Activated CD4-positive, alpha-beta T cell treated with anti-CD3 and anti-CD28 coated beads for 36 hours (primary cell): ENCODE measurements at regions not wholly inside any gene's neighbourhood (a gene's known extent, or its start where the extent isn't known, plus 50 kb on each side); places are given as distances from the start of the nearest gene placed in this dataset.

Experiments used
- ATAC-seq: fragments of 200-7000 bp; cut with Tn5 transposase; one replicate; pipeline ENCODE4 v1.10.0; 2021; ENCODE audit warnings: mild to moderate bottlenecking, moderate library complexity
- CTCF ChIA-PET: fragments of 350-600 bp; sonication (Branson Sonifier 250); formaldehyde crosslinking; loops from one replicate; lab custom pipeline; 2021; ENCODE audit warnings: antibody characterized with exemption; lab: Charles Lee
- POLR2A ChIA-PET: fragments of 350-600 bp; sonication (Branson Sonifier 250); formaldehyde crosslinking; loops from one replicate; lab custom pipeline; 2021; ENCODE audit warnings: antibody characterized with exemption, inconsistent platforms; lab: Charles Lee
- DNase-seq: peaks from one replicate; pipeline ENCODE4 v3.0.0-alpha.2; 2020
- H3K27ac Mint-ChIP-seq: one replicate; pipeline ENCODE4 v1.8.0; 2021; ENCODE audit warnings: mixed read lengths
- H3K27me3 Mint-ChIP-seq: one replicate; pipeline ENCODE4 v1.8.0; 2021; ENCODE audit warnings: mixed read lengths
- H3K36me3 Mint-ChIP-seq: one replicate; pipeline ENCODE4 v1.8.0; 2021; ENCODE audit warnings: low read depth, mixed read lengths
- H3K4me1 Mint-ChIP-seq: one replicate; pipeline ENCODE4 v1.8.0; 2021; ENCODE audit warnings: mixed read lengths
- H3K4me3 Mint-ChIP-seq: one replicate; pipeline ENCODE4 v1.8.0; 2021; ENCODE audit warnings: mild to moderate bottlenecking, moderate library complexity, mixed read lengths
- H3K9me3 Mint-ChIP-seq: one replicate; pipeline ENCODE4 v1.8.0; 2021; ENCODE audit warnings: low read depth, mixed read lengths
- intact Hi-C, 2 experiments: fragments of 100-400 bp; cut with DNase I in 1 of 2; cut with micrococcal nuclease in 1 of 2; formaldehyde crosslinking; loops; one replicate each; pipeline versions ENCODE4 v1.14.2 to v1.15.1; 2022 to 2024; cut with DNase I, micrococcal nuclease

GRCh38 chr12:77678621-77679020 lies 152.1 kb upstream of the NAV3 start:
- ChIA-PET POLR2A (no interaction called here), CTCF (no interaction called here)
- no peak overlapping the region for H3K4me3 Mint-ChIP-seq
- DNase-seq (no peak), ATAC-seq (no peak)
- H3K27ac Mint-ChIP-seq, result no peak overlapping the region
- no peaks in the 10 kb centered on the region for H3K27me3 Mint-ChIP-seq
- peaks cover 5% of the 10 kb centered on the region for H3K9me3 Mint-ChIP-seq
- intact Hi-C loops, result no loop called here
- no peaks in the 10 kb centered on the region for H3K4me1 Mint-ChIP-seq
- no peaks in the 10 kb centered on the region for H3K36me3 Mint-ChIP-seq

- ChIA-PET POLR2A (no interaction called here), CTCF (no interaction called here)
- Mint-ChIP-seq H3K4me3 (no peak overlapping the region), H3K36me3 (no peaks in the 10 kb centered on the region), H3K27me3 (no peaks in the 10 kb centered on the region), H3K4me1 (no peaks in the 10 kb centered on the region), H3K9me3 (peaks cover 6% of the 10 kb centered on the region), H3K27ac (no peak overlapping the region)
- no peak for DNase-seq
- no peak for ATAC-seq
- intact Hi-C loops, result no loop called here
Measured at GRCh38 chr12:77667101-77667500, 163.6 kb upstream of the NAV3 start.

GRCh38 chr12:77648716-77649115 lies 182.0 kb upstream of the NAV3 start:
- intact Hi-C loops, result no loop called here
- H3K9me3 Mint-ChIP-seq, result peaks cover 2% of the 10 kb centered on the region
- DNase-seq (no peak), ATAC-seq (no peak)
- CTCF ChIA-PET, result no interaction called here
- H3K36me3 Mint-ChIP-seq, result no peaks in the 10 kb centered on the region
- no peak overlapping the region for H3K27ac Mint-ChIP-seq
- H3K27me3 Mint-ChIP-seq, result no peaks in the 10 kb centered on the region
- H3K4me1 Mint-ChIP-seq, result no peaks in the 10 kb centered on the region
- no peak overlapping the region for H3K4me3 Mint-ChIP-seq
- POLR2A ChIA-PET, result no interaction called here

- POLR2A ChIA-PET, result no interaction called here
- Mint-ChIP-seq H3K36me3 (no peaks in the 10 kb centered on the region), H3K4me3 (no peak overlapping the region)
Measured at GRCh38 chr12:77645966-77646598, 184.6 kb upstream of the NAV3 start.

GRCh38 chr12:77644915-77645605 lies 185.6 kb upstream of the NAV3 start:
- ATAC-seq (no peak), DNase-seq (no peak)
- no peaks in the 10 kb centered on the region for H3K27me3 Mint-ChIP-seq
- intact Hi-C loops, result no loop called here
- H3K27ac Mint-ChIP-seq, result no peak overlapping the region
- H3K4me1 Mint-ChIP-seq, result no peaks in the 10 kb centered on the region
- H3K4me3 Mint-ChIP-seq, result no peak overlapping the region
- H3K36me3 Mint-ChIP-seq, result no peaks in the 10 kb centered on the region
- CTCF ChIA-PET, result no interaction called here
- H3K9me3 Mint-ChIP-seq, result peaks cover 2% of the 10 kb centered on the region
- POLR2A ChIA-PET, result no interaction called here

More at GRCh38 chr12:77645966-77646598, 184.6 kb upstream of the NAV3 start:
- Mint-ChIP-seq H3K9me3 (peaks cover 2% of the 10 kb centered on the region), H3K4me1 (no peaks in the 10 kb centered on the region), H3K27ac (no peak overlapping the region), H3K27me3 (no peaks in the 10 kb centered on the region)
- intact Hi-C loops, result no loop called here
- CTCF ChIA-PET, result no interaction called here
- ATAC-seq (no peak), DNase-seq (no peak)

GRCh38 chr12:77642246-77642645 lies 188.4 kb upstream of the NAV3 start:
- ChIA-PET POLR2A (no interaction called here), CTCF (interaction anchor here (0.7 kb wide), 1 partner anchor 69 kb away, joined by 3 read pairs; no protein-coding TSS in a partner anchor)
- DNase-seq, result no peak
- Mint-ChIP-seq H3K27me3 (no peaks in the 10 kb centered on the region), H3K36me3 (no peaks in the 10 kb centered on the region), H3K4me1 (no peaks in the 10 kb centered on the region), H3K4me3 (no peak overlapping the region), H3K27ac (no peak overlapping the region), H3K9me3 (no peaks in the 10 kb centered on the region)
- no peak for ATAC-seq
- intact Hi-C loops, result no loop called here

GRCh38 chr12:77640356-77640755 lies 190.3 kb upstream of the NAV3 start:
- CTCF ChIA-PET, result no interaction called here
- H3K4me3 Mint-ChIP-seq, result no peak overlapping the region

GRCh38 chr12:77630790-77631445 lies 199.8 kb upstream of the NAV3 start:
- ATAC-seq (no peak), DNase-seq (no peak)
- Mint-ChIP-seq H3K4me1 (no peaks in the 10 kb centered on the region), H3K27me3 (no peaks in the 10 kb centered on the region), H3K27ac (no peak overlapping the region), H3K9me3 (peaks cover 6% of the 10 kb centered on the region), H3K4me3 (no peak overlapping the region), H3K36me3 (no peaks in the 10 kb centered on the region)
- CTCF ChIA-PET, result no interaction called here
- intact Hi-C loops, result no loop called here
- POLR2A ChIA-PET, result no interaction called here

More at GRCh38 chr12:77640356-77640755, 190.3 kb upstream of the NAV3 start:
- no peak for DNase-seq
- POLR2A ChIA-PET, result no interaction called here
- no peak for ATAC-seq
- no peaks in the 10 kb centered on the region for H3K27me3 Mint-ChIP-seq
- intact Hi-C loops, result no loop called here
- H3K27ac Mint-ChIP-seq, result no peak overlapping the region
- no peaks in the 10 kb centered on the region for H3K4me1 Mint-ChIP-seq
- peaks cover 2% of the 10 kb centered on the region for H3K9me3 Mint-ChIP-seq
- no peaks in the 10 kb centered on the region for H3K36me3 Mint-ChIP-seq

- ChIA-PET POLR2A (no interaction called here), CTCF (interaction anchor here (0.6 kb wide), 1 partner anchor 322 kb away, joined by 4 read pairs; no protein-coding TSS in a partner anchor)
- intact Hi-C loops, result no loop called here
- H3K4me3 Mint-ChIP-seq, result no peak overlapping the region
- no peaks in the 10 kb centered on the region for H3K36me3 Mint-ChIP-seq
- ATAC-seq, result no peak
- H3K27me3 Mint-ChIP-seq, result no peaks in the 10 kb centered on the region
- no peaks in the 10 kb centered on the region for H3K4me1 Mint-ChIP-seq
- H3K9me3 Mint-ChIP-seq, result peaks cover 6% of the 10 kb centered on the region
- H3K27ac Mint-ChIP-seq, result no peak overlapping the region
- no peak for DNase-seq
Measured at GRCh38 chr12:77630344-77630743, 200.3 kb upstream of the NAV3 start.

GRCh38 chr12:77629141-77629540 lies 201.6 kb upstream of the NAV3 start:
- Mint-ChIP-seq H3K9me3 (peaks cover 8% of the 10 kb centered on the region), H3K36me3 (no peaks in the 10 kb centered on the region), H3K27ac (no peak overlapping the region), H3K4me3 (no peak overlapping the region), H3K4me1 (no peaks in the 10 kb centered on the region), H3K27me3 (no peaks in the 10 kb centered on the region)
- ChIA-PET CTCF (no interaction called here), POLR2A (no interaction called here)
- ATAC-seq, result no peak
- intact Hi-C loops, result no loop called here
- DNase-seq, result no peak

- peaks cover 10% of the 10 kb centered on the region for H3K9me3 Mint-ChIP-seq
- no peak overlapping the region for H3K4me3 Mint-ChIP-seq
- no peaks in the 10 kb centered on the region for H3K36me3 Mint-ChIP-seq
- POLR2A ChIA-PET, result no interaction called here
- no peak for ATAC-seq
- CTCF ChIA-PET, result no interaction called here
- H3K4me1 Mint-ChIP-seq, result no peaks in the 10 kb centered on the region
- H3K27me3 Mint-ChIP-seq, result no peaks in the 10 kb centered on the region
- H3K27ac Mint-ChIP-seq, result no peak overlapping the region
- no peak for DNase-seq
- intact Hi-C loops, result no loop called here
Measured at GRCh38 chr12:77625441-77625840, 205.3 kb upstream of the NAV3 start.

GRCh38 chr12:77619425-77619824 lies 211.3 kb upstream of the NAV3 start:
- Mint-ChIP-seq H3K27ac (no peak overlapping the region), H3K9me3 (peaks cover 6% of the 10 kb centered on the region), H3K36me3 (no peaks in the 10 kb centered on the region), H3K27me3 (no peaks in the 10 kb centered on the region), H3K4me3 (no peak overlapping the region), H3K4me1 (no peaks in the 10 kb centered on the region)
- ChIA-PET CTCF (no interaction called here), POLR2A (no interaction called here)
- intact Hi-C loops, result no loop called here
- DNase-seq (no peak), ATAC-seq (no peak)
